GM12873 (cell line): ENCODE measurements at regions not wholly inside any gene's neighbourhood (a gene's known extent, or its start where the extent isn't known, plus 50 kb on each side); places are given as distances from the start of the nearest gene placed in this dataset.

Source experiments
- CTCF ChIP-seq: IDR thresholded peaks from 2 replicates; pipeline ENCODE4 v1.5.1; 2012; ENCODE audit warnings: low read depth, mild to moderate bottlenecking, moderate library complexity, low read length, control low read depth; ENCODE audit not compliant: insufficient read depth; ENCODE audit errors: missing control alignments

- TF ChIP-seq CTCF = no peak
These were observed 153.3 kb downstream of the METTL4 start for GRCh38 chr18:2417861-2418610.

- no peak for TF ChIP-seq CTCF
These were observed 150.9 kb downstream of the METTL4 start for GRCh38 chr18:2420367-2420766.

- TF ChIP-seq CTCF = no peak
These were observed 147.5 kb downstream of the METTL4 start for GRCh38 chr18:2423761-2424160.

- TF ChIP-seq CTCF = no peak
These were observed 146.9 kb downstream of the METTL4 start for GRCh38 chr18:2424420-2424819.

- no peak for TF ChIP-seq CTCF
These were observed 145.6 kb downstream of the METTL4 start for GRCh38 chr18:2425426-2426317.

- TF ChIP-seq CTCF = no peak
These were observed 141.1 kb downstream of the METTL4 start for GRCh38 chr18:2430191-2430590.

- no peak for TF ChIP-seq CTCF
These were observed 139.5 kb downstream of the METTL4 start for GRCh38 chr18:2431806-2432205.
